K562 (cell line): ENCODE measurements at regions not wholly inside any gene's neighbourhood (a gene's known extent, or its start where the extent isn't known, plus 50 kb on each side); places are given as distances from the start of the nearest gene placed in this dataset.

ENCODE experiments used
- ATAC-seq: fragments of 200-7000 bp; cut with Tn5 transposase; 3 replicates; pipeline ENCODE4 v1.9.1; 2020; ENCODE audit warnings: moderate library complexity
- BruUV-seq: library from RNA; stranded (reverse); fragments of 400-500 nt; replicated peaks from 2 replicates; lab custom pipeline; 2021; lab: Mats Ljungman, UMichigan
- CTCF ChIA-PET: fragments of 300-600 bp; formaldehyde crosslinking; extraction: SDS; loops from one replicate; lab custom pipeline; 2021; ENCODE audit warnings: low intra/inter-chr PET ratio; lab: Yijun Ruan, JAX
- POLR2A ChIA-PET: fragments of 300-600, 350-650 bp; sonication (Branson Sonifier 250); formaldehyde crosslinking; extraction: SDS; loops from one replicate; lab custom pipeline; 2021; ENCODE audit warnings: antibody characterized with exemption, inconsistent platforms; lab: Yijun Ruan, JAX
- DNase-seq, 4 experiments: peaks; one replicate each; pipeline versions ENCODE4 v3.0.0 to v3.0.0-alpha.2; 2011 to 2018; ENCODE audit warnings: low spot score in 3 of 4, mixed read lengths in 3 of 4; ENCODE audit errors: extremely low read depth in 1 of 4
- FAIRE-seq: peaks from 2 replicates; lab custom pipeline; 2011; peaks lifted over from hg19 to GRCh38; lab: Jason Lieb, UNC
- H2AFZ ChIP-seq: 2 replicates; pipeline ENCODE4 v1.6.0; 2011; ENCODE audit warnings: low read depth, low read length, control low read depth, inconsistent platforms
- H3K27ac ChIP-seq: fragments of 200-600 bp; 3 replicates; pipeline ENCODE4 v1.8.0; 2011; ENCODE audit warnings: low read depth, mild to moderate bottlenecking, control low read depth, inconsistent platforms, low read length, moderate library complexity, mixed read lengths; ENCODE audit errors: extremely low read depth
- H3K27me3 ChIP-seq, 2 experiments: fragments of 300-600 bp in 1 of 2; 2 replicates in 1 of 2; 3 replicates in 1 of 2; pipeline versions ENCODE4 v1.6.0 to v1.8.0; 2011; ENCODE audit warnings: inconsistent platforms in 2 of 2, low read length in 2 of 2, mild to moderate bottlenecking in 1 of 2, mixed read lengths in 1 of 2, moderate library complexity in 1 of 2; ENCODE audit not compliant: control insufficient read depth in 2 of 2, insufficient read depth in 2 of 2
- H3K36me3 ChIP-seq: fragments of 300-600 bp; 3 replicates; pipeline ENCODE4 v1.8.0; 2011; ENCODE audit warnings: mild to moderate bottlenecking, low read length, inconsistent platforms; ENCODE audit not compliant: control insufficient read depth, insufficient read depth
- H3K4me1 ChIP-seq, 2 experiments: fragments of 200-600 bp in 1 of 2; replicated peaks in 1 of 2; 2 replicates in 1 of 2; 3 replicates in 1 of 2; pipeline versions ENCODE4 v1.5.1 to v1.8.0; 2011; ENCODE audit warnings: inconsistent platforms in 2 of 2, low read length in 2 of 2, mild to moderate bottlenecking in 1 of 2, mixed read lengths in 1 of 2, moderate library complexity in 1 of 2; ENCODE audit not compliant: control insufficient read depth in 2 of 2, insufficient read depth in 2 of 2
- H3K4me2 ChIP-seq: 2 replicates; pipeline ENCODE4 v1.6.1; 2011; ENCODE audit warnings: low read length, control low read depth, inconsistent platforms, mixed read lengths; ENCODE audit not compliant: insufficient read depth
- H3K4me3 ChIP-seq: fragments of 200-600 bp; sonication (generic), shearing (Covaris generic); 2 replicates; pipeline ENCODE4 v1.5.1; 2016; ENCODE audit warnings: control low read depth, inconsistent platforms
- H3K79me2 ChIP-seq: fragments of 200-600 bp; 3 replicates; pipeline ENCODE4 v1.8.0; 2011; ENCODE audit warnings: low read length, inconsistent platforms; ENCODE audit not compliant: control insufficient read depth, insufficient read depth
- H3K9ac ChIP-seq, 2 experiments: 2 replicates each; pipeline versions ENCODE4 v1.6.0 to v1.6.1; 2011; ENCODE audit warnings: low read depth in 2 of 2, low read length in 2 of 2, control low read depth in 1 of 2, inconsistent platforms in 1 of 2, mild to moderate bottlenecking in 1 of 2, mixed read lengths in 1 of 2; ENCODE audit not compliant: insufficient read depth in 1 of 2
- H3K9me1 ChIP-seq: one replicate; pipeline ENCODE4 v1.6.0; 2011; ENCODE audit warnings: inconsistent platforms, mild to moderate bottlenecking, low read length, moderate library complexity; ENCODE audit not compliant: control insufficient read depth, insufficient read depth
- H3K9me3 ChIP-seq: replicated peaks from 2 replicates; pipeline ENCODE4 v1.5.1; 2011; ENCODE audit warnings: low read depth, low read length, inconsistent platforms; ENCODE audit not compliant: control insufficient read depth, insufficient read depth
- H4K20me1 ChIP-seq: replicated peaks from 2 replicates; pipeline ENCODE4 v1.6.1; 2011; ENCODE audit warnings: low read length, inconsistent platforms, mixed read lengths; ENCODE audit not compliant: control insufficient read depth, insufficient read depth
- BCL6 ChIP-seq: fragments of 250-450 bp; sonication (Bioruptor Pico); IDR thresholded peaks from 2 replicates; pipeline ENCODE4 v1.4.0; 2020
- ETV5 ChIP-seq: sonication (generic); formaldehyde crosslinking; IDR thresholded peaks from 2 replicates; pipeline ENCODE4 v1.4.0; 2020; ENCODE audit warnings: low read depth, mild to moderate bottlenecking, missing genetic modification reagents
- IRF2 ChIP-seq: sonication (generic); formaldehyde crosslinking; IDR thresholded peaks from 2 replicates; pipeline ENCODE4 v1.8.1; 2022; ENCODE audit warnings: mild to moderate bottlenecking, missing genetic modification reagents
- KAT8 ChIP-seq: fragments of 450-650 bp; IDR thresholded peaks from 2 replicates; pipeline ENCODE4 v1.6.1; 2016; ENCODE audit warnings: low read depth, mild to moderate bottlenecking
- PHB2 ChIP-seq: fragments of 450-650 bp; IDR thresholded peaks from 2 replicates; pipeline ENCODE4 v1.6.1; 2017; ENCODE audit warnings: low read depth
- PHF21A ChIP-seq: fragments of 450-650 bp; IDR thresholded peaks from 2 replicates; pipeline ENCODE4 v1.6.1; 2017; ENCODE audit warnings: low read depth, borderline replicate concordance
- POLR2H ChIP-seq: IDR thresholded peaks from 2 replicates; pipeline ENCODE4 v1.6.1; 2016; ENCODE audit warnings: missing genetic modification characterization, low read depth, mild to moderate bottlenecking, control low read depth, missing compliant biosample characterization, moderate library complexity
- SETDB1 ChIP-seq: IDR thresholded peaks from one replicate; pipeline ENCODE4 v1.6.1; 2012; ENCODE audit warnings: low read length, control low read depth, inconsistent platforms
- SMC3 ChIP-seq: conservative IDR thresholded peaks from 2 replicates; pipeline ENCODE4 v1.6.1; 2011; ENCODE audit warnings: low read depth, low read length, improper control_type of control experiment; ENCODE audit not compliant: insufficient read depth
- SRF ChIP-seq, 2 experiments: fragments of 250-450, 450-650 bp in 1 of 2; sonication (Bioruptor Pico) in 1 of 2; sonication (generic) in 1 of 2; formaldehyde crosslinking; IDR thresholded peaks; 2 replicates each; pipeline versions ENCODE4 v1.5.0 to v1.5.1; 2020 to 2022; ENCODE audit warnings: mild to moderate bottlenecking in 1 of 2, missing genetic modification reagents in 1 of 2
- ZFP91 ChIP-seq: sonication (generic); formaldehyde crosslinking; IDR thresholded peaks from 2 replicates; pipeline ENCODE4 v1.8.0; 2022; ENCODE audit warnings: mild to moderate bottlenecking, missing genetic modification reagents
- ZNF165 ChIP-seq: fragments of 250-450 bp; sonication (Bioruptor Pico); IDR thresholded peaks from 2 replicates; pipeline ENCODE4 v1.4.0; 2020; ENCODE audit warnings: borderline replicate concordance
- ZNF324 ChIP-seq: fragments of 250-450 bp; sonication (Bioruptor Pico); IDR thresholded peaks from 2 replicates; pipeline ENCODE4 v1.4.0; 2020; ENCODE audit warnings: mild to moderate bottlenecking
- ZNF717 ChIP-seq: fragments of 250-450 bp; sonication (Bioruptor Pico); IDR thresholded peaks from 2 replicates; pipeline ENCODE4 v1.5.0; 2021
- ZNF764 ChIP-seq: fragments of 250-450 bp; sonication (Bioruptor Pico); IDR thresholded peaks from 2 replicates; pipeline ENCODE4 v1.4.0; 2020; ENCODE audit warnings: low read depth, mild to moderate bottlenecking, moderate library complexity
- ZSCAN29 ChIP-seq: fragments of 450-650 bp; IDR thresholded peaks from 2 replicates; pipeline ENCODE4 v1.6.1; 2017
- WGBS: fragments of 100-300 bp; shearing (Covaris generic); methylation state at CpG from one replicate; pipeline ENCODE4 v1.1.6; 2016; ENCODE audit warnings: low coverage, mixed read lengths; ENCODE audit not compliant: insufficient coverage; ENCODE audit errors: missing lambda C conversion rate; 5-methylcytosine and 5-hydroxymethylcytosine counted together
- in situ Hi-C: fragments of 300-500 bp; cut with MboI; formaldehyde crosslinking; loops from 4 replicates; pipeline ENCODE4 v1.15.0; 2018; ENCODE audit warnings: inconsistent platforms, mixed read lengths
- intact Hi-C: fragments of 100-400 bp; cut with micrococcal nuclease; formaldehyde crosslinking; loops from 2 replicates; pipeline ENCODE4 v1.14.2; 2022
- TF ChIP-seq, protein P1 (sequence below): IDR thresholded peaks from 2 replicates; pipeline ENCODE4 v1.6.1; 2012; ENCODE audit warnings: low read depth, low read length, improper control_type of control experiment, borderline replicate concordance

DNA sequence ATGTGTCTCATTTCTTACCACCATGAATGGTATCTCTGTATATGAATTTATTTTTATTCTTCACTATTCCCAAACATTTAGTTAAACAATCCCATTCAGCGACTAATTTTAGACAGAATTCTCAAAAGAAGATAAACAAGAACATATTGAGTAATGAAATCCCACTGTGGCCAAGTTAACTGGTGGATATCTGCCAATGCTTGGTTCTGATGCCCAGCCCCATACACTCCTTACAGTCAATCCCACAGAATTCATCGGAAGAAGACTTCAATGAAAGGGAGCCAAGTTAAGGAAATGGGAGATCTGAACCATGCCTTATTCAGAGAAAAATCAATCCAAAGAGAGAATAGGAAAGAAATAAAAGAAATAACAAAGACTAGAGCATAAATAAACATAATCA, 518.0 kb downstream of the XPNPEP1 start:
- Histone ChIP-seq H3K9me1 (no peaks in the 10 kb centered on the region), H3K4me2 (no peak overlapping the region), H3K9ac (no peak overlapping the region), H3K36me3 (no peaks in the 10 kb centered on the region), H3K27ac (no peak overlapping the region), H3K9me3 (no peaks in the 10 kb centered on the region), H3K4me1 (no peaks in the 10 kb centered on the region), H3K27me3 (no peaks in the 10 kb centered on the region), H4K20me1 (no peaks in the 10 kb centered on the region), H3K79me2 (no peaks in the 10 kb centered on the region), H2AFZ (no peak overlapping the region), H3K4me3 (no peak overlapping the region)
- WGBS: 6% methylated on average over 2 of the region's 2 CpGs
- DNase-seq (no peak), ATAC-seq (no peak), FAIRE-seq (no peak)
- in situ Hi-C loops: no loop called here
- TF ChIP-seq ZNF324 (CRISPR knock-in tag) (no peak), ETV5 (no peak), PHF21A (no peak), BCL6 (CRISPR knock-in tag) (no peak), POLR2H (no peak), SRF (CRISPR knock-in tag; IDR thresholded peaks at IDR 0.05) (no peak), PHB2 (no peak), ZNF764 (no peak), IRF2 (CRISPR knock-in tag) (no peak)
- ChIA-PET CTCF (no interaction called here), POLR2A (no interaction called here)
- intact Hi-C loops: no loop called here
- no TSS peak for BruUV-seq

GRCh38 chr10:109403551-109403950, 519.8 kb downstream of the XPNPEP1 start:
- Histone ChIP-seq H3K4me3 (no peak overlapping the region), H3K27ac (no peak overlapping the region), H3K9ac (no peak overlapping the region), H3K79me2 (no peaks in the 10 kb centered on the region), H4K20me1 (no peaks in the 10 kb centered on the region), H2AFZ (no peak overlapping the region), H3K4me2 (no peak overlapping the region), H3K9me1 (no peaks in the 10 kb centered on the region), H3K4me1 (no peaks in the 10 kb centered on the region), H3K27me3 (no peaks in the 10 kb centered on the region), H3K9me3 (no peaks in the 10 kb centered on the region), H3K36me3 (no peaks in the 10 kb centered on the region)
- DNase-seq (no peak), FAIRE-seq (no peak), ATAC-seq (no peak)
- ChIA-PET POLR2A (no interaction called here), CTCF (no interaction called here)
- intact Hi-C loops (no loop called here), in situ Hi-C loops (no loop called here)
- 0% methylated on average over 2 of the region's 2 CpGs for WGBS
- BruUV-seq: no TSS peak
- TF ChIP-seq BCL6 (CRISPR knock-in tag): no peak
- no peak for TF ChIP-seq SMC3
- no peak for TF ChIP-seq ZFP91
- TF ChIP-seq ZNF764: no peak
- no peak for TF ChIP-seq ZSCAN29
- TF ChIP-seq ZNF165 (CRISPR knock-in tag): no peak
- no peak for TF ChIP-seq ZNF717 (CRISPR knock-in tag)
- no peak for TF ChIP-seq SETDB1
- TF ChIP-seq KAT8: no peak
- TF ChIP-seq, protein P1, sequence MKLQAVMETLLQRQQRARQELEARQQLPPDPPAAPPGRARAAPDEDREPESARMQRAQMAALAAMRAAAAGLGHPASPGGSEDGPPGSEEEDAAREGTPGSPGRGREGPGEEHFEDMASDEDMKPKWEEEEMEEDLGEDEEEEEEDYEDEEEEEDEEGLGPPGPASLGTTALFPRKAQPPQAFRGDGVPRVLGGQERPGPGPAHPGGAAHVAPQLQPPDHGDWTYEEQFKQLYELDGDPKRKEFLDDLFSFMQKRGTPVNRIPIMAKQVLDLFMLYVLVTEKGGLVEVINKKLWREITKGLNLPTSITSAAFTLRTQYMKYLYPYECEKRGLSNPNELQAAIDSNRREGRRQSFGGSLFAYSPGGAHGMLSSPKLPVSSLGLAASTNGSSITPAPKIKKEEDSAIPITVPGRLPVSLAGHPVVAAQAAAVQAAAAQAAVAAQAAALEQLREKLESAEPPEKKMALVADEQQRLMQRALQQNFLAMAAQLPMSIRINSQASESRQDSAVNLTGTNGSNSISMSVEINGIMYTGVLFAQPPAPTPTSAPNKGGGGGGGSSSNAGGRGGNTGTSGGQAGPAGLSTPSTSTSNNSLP: no peak
